Smooth muscle cell of the brain vasculature (primary cell): ENCODE measurements at regions not wholly inside any gene's neighbourhood (a gene's known extent, or its start where the extent isn't known, plus 50 kb on each side); places are given as distances from the start of the nearest gene placed in this dataset.

Experiments used
- DNase-seq: peaks from one replicate; pipeline ENCODE4 v3.0.0-alpha.2; 2012; ENCODE audit warnings: low read depth, low spot score

GRCh38 chr4:176011529-176011928 lies 54.1 kb upstream of the WDR17 start:
- DNase-seq, result no peak

GRCh38 chr4:176013476-176014247 lies 52.0 kb upstream of the WDR17 start:
- no peak for DNase-seq

DNA sequence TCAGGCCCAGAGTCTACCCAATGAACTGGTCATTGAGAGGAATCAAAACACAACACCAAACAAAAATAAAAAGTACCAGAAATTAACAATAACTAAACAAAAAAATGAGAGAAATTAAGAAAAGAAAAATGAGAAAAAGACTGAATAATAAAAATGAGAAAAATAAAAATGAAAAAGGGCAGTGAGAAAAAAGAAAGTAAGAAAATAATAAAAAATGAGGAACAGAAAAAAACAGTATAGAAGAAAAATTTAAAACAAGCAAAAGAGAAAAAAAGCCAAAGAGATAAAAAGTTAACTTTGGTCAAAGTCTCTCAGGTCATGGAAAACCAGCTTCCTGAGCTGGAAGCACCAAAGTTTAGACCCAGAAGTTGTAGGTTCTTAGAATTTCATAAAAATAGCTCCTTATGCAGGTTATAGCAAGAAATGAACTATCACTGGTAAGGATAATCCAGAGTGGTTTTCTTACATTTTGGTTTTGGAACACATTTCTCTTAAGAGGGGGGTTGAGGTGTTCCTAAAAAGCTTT lies 51.0 kb upstream of the WDR17 start:
- no peak for DNase-seq
